ENCODE measurements at regions not wholly inside any gene's neighbourhood (a gene's known extent, or its start where the extent isn't known, plus 50 kb on each side); places are given as distances from the start of the nearest gene placed in this dataset.

DNA sequence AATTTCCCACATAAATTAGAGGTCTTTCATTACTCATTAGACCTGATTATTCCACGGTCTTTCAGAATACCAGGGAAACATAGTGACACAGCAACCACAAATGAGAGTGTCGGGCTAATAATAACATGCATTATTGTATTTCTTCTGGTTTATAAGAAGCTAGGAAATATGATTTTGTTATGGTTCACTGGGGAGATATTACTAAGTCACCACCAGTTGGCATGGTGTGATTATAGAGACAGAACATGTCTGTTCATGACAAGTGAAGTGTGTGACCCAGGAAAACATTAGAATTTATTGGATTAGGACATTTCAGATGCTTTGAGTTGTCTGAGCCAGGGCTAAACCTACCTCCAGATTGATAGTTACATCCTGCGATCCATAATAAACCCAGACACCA, 494.4 kb downstream of the FBXO15 start:
- Histone ChIP-seq H3K9me3 (no peaks in the 10 kb centered on the region), H3K27me3 (no peaks in the 10 kb centered on the region), H3K36me3 (no peaks in the 10 kb centered on the region), H3K4me3 (no peak overlapping the region), H3K4me1 (no peaks in the 10 kb centered on the region), H3K27ac (no peak overlapping the region)
- 62 to 64% methylated on average over 3 of the region's 3 CpGs for WGBS, 2 donors (ENCODE audit: low coverage in 1 of 2)
- no peak for TF ChIP-seq POLR2A (IDR thresholded peaks at IDR 0.05)
- TF ChIP-seq CTCF (IDR thresholded peaks at IDR 0.05), result no peak
- no peak for TF ChIP-seq POLR2AphosphoS5 (IDR thresholded peaks at IDR 0.05)
- TF ChIP-seq EP300 (IDR thresholded peaks at IDR 0.05; ENCODE audit: low read depth), result no peak
- no peak for DNase-seq
- in situ Hi-C loops (cut with MboI; ENCODE audit: low pct_ligation_motif_present in 1 of 4, low pct_unique_long_range_greater_than_20kb in 1 of 4, low sequenced_read_pairs in 3 of 4) (no loop called here), intact Hi-C loops (cut with DNase I; ENCODE audit: low total_unique reads) (no loop called here)

DNA sequence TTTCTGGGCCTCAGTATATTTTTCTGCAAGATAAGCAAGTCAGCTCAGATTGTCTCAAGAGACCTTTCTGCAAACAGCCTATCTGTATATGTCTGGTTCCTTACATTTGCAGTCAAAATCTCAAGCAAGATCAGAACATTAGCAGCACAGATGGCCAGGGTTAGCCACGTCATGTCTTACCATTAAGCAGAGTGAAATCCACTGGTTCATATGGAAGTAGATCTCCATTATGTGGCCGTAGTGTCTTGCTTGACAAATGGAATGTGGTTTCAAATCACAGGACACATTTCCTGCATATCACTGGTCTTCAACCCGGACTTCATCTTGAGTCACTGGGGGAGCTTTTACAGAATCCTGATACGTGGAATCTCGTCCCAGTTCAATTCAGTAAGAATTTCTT, 500.2 kb downstream of the FBXO15 start:
- in situ Hi-C loops (cut with MboI; ENCODE audit: low pct_ligation_motif_present in 1 of 4, low pct_unique_long_range_greater_than_20kb in 1 of 4, low sequenced_read_pairs in 3 of 4), result no loop called here
- intact Hi-C loops (cut with DNase I; ENCODE audit: low total_unique reads), result no loop called here
- TF ChIP-seq CTCF (IDR thresholded peaks at IDR 0.05) (no peak), POLR2A (IDR thresholded peaks at IDR 0.05) (no peak), EP300 (IDR thresholded peaks at IDR 0.05; ENCODE audit: low read depth) (no peak), POLR2AphosphoS5 (IDR thresholded peaks at IDR 0.05) (no peak)

DNA sequence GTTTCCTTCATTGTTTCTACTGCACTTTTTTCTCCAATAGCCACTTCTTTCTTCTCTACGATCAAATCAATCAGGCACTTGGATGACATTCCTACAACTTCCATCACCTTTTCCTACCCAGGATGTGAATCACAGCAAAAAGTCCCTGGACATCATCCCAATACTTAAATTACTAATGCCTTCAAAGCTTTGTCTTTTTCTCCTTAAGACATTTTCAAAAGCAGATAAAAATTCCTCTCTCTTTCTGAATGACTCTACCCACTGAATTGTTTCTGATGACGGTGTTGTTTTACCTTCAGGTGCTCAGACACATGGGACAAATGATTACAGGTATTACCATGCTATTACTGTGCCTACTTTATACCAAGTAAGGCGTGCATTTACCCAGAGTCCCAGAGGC, 500.9 kb downstream of the FBXO15 start:
- Histone ChIP-seq H3K4me1 (no peaks in the 10 kb centered on the region), H3K27ac (no peak overlapping the region), H3K4me3 (no peak overlapping the region), H3K27me3 (no peaks in the 10 kb centered on the region), H3K36me3 (no peaks in the 10 kb centered on the region), H3K9me3 (no peaks in the 10 kb centered on the region)
- in situ Hi-C loops (cut with MboI; ENCODE audit: low pct_ligation_motif_present in 1 of 4, low pct_unique_long_range_greater_than_20kb in 1 of 4, low sequenced_read_pairs in 3 of 4) (no loop called here), intact Hi-C loops (cut with DNase I; ENCODE audit: low total_unique reads) (no loop called here)
- DNase-seq, result no peak
- TF ChIP-seq CTCF (IDR thresholded peaks at IDR 0.05) (no peak), POLR2A (IDR thresholded peaks at IDR 0.05) (no peak), EP300 (IDR thresholded peaks at IDR 0.05; ENCODE audit: low read depth) (no peak), POLR2AphosphoS5 (IDR thresholded peaks at IDR 0.05) (no peak)
- 54 to 63% methylated on average over 3 of the region's 3 CpGs for WGBS, 2 donors (ENCODE audit: low coverage in 1 of 2)

More for the DNA sequence above, 500.2 kb downstream of the FBXO15 start:
- H3K4me1 ChIP-seq, result no peaks in the 10 kb centered on the region
- H3K36me3 ChIP-seq, result no peaks in the 10 kb centered on the region
- H3K4me3 ChIP-seq, result no peak overlapping the region
- 76 to 90% methylated on average over 3 to 5 of the region's 5 CpGs for WGBS, 2 donors (ENCODE audit: low coverage in 1 of 2)
- H3K9me3 ChIP-seq, result no peaks in the 10 kb centered on the region
- H3K27ac ChIP-seq, result no peak overlapping the region
- no peak for DNase-seq
- H3K27me3 ChIP-seq, result no peaks in the 10 kb centered on the region

DNA sequence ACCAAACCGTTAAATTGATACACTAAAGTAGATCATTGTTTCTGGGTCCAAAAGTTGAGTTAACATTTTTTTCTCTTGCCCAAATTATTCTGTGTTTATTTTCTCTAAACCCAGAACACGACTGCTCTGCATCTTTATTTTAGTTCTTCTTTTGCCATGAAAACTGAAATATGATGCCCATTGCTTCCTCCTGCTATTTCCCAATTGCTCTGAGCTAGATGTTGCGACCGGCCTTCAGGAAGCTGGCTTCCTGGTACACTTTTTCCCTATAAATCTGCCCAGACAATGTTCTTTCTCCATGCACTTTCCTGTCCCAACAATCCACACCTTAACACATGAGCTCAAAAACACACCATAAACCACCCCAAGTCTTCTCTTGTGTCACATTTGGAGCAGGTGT, 501.4 kb downstream of the FBXO15 start:
- Histone ChIP-seq H3K36me3 (no peaks in the 10 kb centered on the region), H3K27ac (no peak overlapping the region), H3K27me3 (no peaks in the 10 kb centered on the region), H3K9me3 (no peaks in the 10 kb centered on the region), H3K4me3 (no peak overlapping the region), H3K4me1 (no peaks in the 10 kb centered on the region)
- intact Hi-C loops (cut with DNase I; ENCODE audit: low total_unique reads) (no loop called here), in situ Hi-C loops (cut with MboI; ENCODE audit: low pct_ligation_motif_present in 1 of 4, low pct_unique_long_range_greater_than_20kb in 1 of 4, low sequenced_read_pairs in 3 of 4) (no loop called here)
- no peak for DNase-seq
- TF ChIP-seq EP300 (IDR thresholded peaks at IDR 0.05; ENCODE audit: low read depth) (no peak), CTCF (IDR thresholded peaks at IDR 0.05) (no peak)
- WGBS, 2 donors (ENCODE audit: low coverage in 1 of 2), result 45 to 49% methylated on average over 4 of the region's 4 CpGs

Data from transverse colon (tissue), 4 donors.